NCI-H2107 treated with DMSO at 0.1 percent for 48 hours (cell line): ENCODE measurements at regions not wholly inside any gene's neighbourhood (a gene's known extent, or its start where the extent isn't known, plus 50 kb on each side); places are given as distances from the start of the nearest gene placed in this dataset.
"Not testable (repeated sequence)": the region's sequence is repeated elsewhere in the genome, so short reads cannot be mapped to it uniquely, and the experiment has no call there.

Source experiments
- DNase-seq: peaks from one replicate; lab custom pipeline; 2025; ENCODE audit not compliant: unreplicated experiment; lab: John Stamatoyannopoulos, UW

- no peak for DNase-seq
Measured at GRCh38 chr12:107144441-107144840, 51.1 kb upstream of the CRY1 start.

- DNase-seq = no peak
Measured at GRCh38 chr12:107144990-107145389, 51.6 kb upstream of the CRY1 start.

DNA sequence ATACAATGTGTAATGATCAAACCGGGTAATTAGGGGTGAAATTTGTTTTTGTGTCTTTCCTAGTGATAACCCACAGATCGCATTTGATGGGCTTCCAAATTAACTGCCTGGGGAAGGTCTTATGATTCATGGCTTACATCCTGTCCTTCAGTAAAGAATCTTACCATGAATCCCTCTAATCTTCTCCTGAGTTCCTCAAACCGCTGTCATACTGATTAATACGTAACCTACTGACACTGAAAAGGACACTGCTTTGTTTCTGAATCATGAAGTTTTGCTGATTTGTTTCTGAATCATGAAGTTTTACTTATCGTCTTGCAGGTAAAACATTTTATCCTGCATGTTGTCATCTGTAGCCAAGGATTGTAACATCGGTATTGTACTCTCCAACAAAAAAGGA, 52.0 kb upstream of the CRY1 start:
- no peak for DNase-seq

- no peak for DNase-seq
Measured at GRCh38 chr12:107148107-107148506, 54.8 kb upstream of the CRY1 start.

DNA sequence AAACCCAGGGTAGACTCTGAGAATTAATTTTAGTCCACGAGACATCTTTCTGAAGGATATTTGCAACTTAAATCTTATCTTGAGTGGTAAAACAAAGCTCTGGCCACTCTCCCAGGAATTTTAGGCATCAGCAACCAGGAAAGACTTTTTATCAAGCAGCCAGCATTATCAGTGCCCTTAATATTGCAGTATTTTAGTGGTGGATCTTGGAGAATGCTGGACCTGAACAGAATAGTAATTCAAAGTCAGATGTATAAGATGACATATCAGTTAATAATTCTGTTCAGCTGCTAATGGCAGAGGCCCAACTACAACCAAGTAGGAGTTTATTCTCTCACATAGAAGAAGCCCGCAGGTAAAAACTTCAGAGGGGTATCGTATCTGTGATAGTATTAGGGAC, 59.0 kb upstream of the CRY1 start:
- DNase-seq = no peak

DNA sequence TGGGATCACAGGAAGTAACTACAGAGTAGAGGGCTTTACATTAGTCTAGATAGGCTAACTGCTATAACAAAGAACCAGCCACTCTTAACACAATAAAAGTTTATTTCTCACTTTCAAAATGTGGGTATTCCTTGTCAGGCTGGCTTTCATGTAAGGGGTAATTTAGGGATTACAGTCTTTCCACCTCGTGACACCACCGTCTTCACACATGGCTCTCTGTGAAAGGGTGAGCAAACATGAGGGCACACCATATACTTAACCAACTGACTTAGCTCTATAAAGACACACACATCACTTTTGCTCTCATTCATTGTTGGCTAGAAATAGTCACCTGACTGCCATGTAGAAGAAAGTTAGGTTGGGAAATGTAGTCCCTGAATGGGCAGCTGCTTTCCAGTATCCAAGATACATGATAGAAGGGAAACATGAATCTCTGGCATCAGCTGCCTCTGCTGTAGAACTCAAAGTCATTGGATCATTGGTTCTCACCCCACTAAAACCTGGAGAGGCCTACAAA, 66.1 kb upstream of the CRY1 start:
- no peak for DNase-seq

DNA sequence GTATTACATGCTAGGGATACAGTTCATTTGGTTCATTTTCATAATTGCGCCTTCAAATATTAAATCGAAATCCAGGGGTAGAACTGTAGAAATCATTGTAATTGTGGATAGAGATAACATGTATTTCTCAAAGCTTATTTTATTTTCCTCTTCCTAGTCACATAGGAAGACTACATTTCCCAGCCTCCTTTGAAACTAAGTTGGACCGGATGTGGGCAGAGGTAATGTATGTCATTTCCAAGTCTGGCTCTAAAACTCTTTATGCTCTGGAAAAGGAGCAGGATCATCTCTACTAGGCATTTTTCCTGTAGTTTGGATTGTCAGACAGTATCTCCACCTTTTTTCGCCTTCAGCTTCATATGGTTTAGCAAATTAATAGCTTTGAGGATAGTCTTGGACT, 70.1 kb upstream of the CRY1 start:
- no peak for DNase-seq

GRCh38 chr12:107164392-107164791, 71.0 kb upstream of the CRY1 start:
- no peak for DNase-seq

DNA sequence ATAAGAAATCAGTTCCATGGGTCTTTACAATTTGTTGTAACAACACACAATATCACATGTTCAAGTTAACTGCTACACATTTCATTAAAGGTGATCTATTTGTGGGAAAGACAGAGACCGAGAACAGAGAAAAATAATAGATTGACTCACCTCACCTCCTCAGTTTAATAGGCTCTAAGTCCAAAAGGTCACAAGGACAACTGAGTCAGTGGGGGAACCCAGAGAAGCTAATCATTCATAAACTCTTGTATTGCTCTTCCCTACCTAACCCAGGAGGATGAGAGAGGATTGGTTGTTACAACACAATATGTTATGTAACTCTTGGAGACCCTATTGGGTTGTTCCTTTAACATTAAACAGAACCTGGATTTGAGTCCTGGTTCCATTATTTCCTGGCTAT, 72.2 kb upstream of the CRY1 start:
- no peak for DNase-seq

GRCh38 chr12:107167756-107168155, 74.4 kb upstream of the CRY1 start:
- DNase-seq = no peak

GRCh38 chr12:107169200-107169599, 75.9 kb upstream of the CRY1 start:
- no peak for DNase-seq

GRCh38 chr12:107178776-107179175, 85.4 kb upstream of the CRY1 start:
- DNase-seq = no peak

GRCh38 chr12:107179871-107180270, 86.5 kb upstream of the CRY1 start:
- DNase-seq = no peak

GRCh38 chr12:107180272-107180671, 86.9 kb upstream of the CRY1 start:
- DNase-seq = no peak

GRCh38 chr12:107184359-107184930, 91.1 kb upstream of the CRY1 start:
- no peak for DNase-seq

DNA sequence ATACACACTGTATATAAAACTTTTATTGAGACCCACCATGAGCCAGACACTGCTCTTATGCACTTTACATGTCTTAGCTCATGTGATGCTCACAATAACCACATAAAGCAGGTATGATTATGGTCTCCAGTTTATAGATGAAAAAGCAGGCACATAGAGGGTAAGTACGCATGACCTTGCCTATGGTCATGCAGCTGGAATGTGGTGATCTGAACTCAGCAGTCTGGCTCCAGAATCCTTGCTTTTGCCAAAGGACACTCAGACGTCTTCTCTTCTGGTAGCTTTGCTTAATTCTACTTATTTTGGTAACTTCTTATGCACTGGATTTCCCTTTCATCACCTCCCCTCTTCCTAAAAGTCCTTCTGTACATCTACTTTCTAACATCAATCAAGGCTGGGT, 103.3 kb upstream of the CRY1 start:
- DNase-seq = no peak

DNA sequence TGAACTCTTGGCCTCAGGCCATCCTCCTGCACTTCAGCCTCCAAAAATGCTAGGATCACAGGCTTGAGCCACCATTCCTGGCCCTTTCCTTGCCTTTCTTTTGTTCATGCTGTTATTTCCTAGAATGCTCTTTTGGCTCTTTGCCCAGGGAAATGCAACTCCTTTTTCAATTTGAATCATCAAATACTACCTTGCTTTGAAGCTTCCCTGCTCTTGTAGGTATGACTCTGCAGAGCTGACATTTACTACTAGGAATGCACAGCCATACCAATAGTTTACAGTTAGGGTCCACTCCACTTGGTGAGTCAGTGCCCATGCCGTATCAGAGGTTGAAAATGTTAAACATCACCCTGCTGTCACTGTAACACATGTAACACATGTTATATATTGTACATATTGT, 107.0 kb upstream of the CRY1 start:
- DNase-seq = peak; percentile 5

GRCh38 chr12:107207931-107208525, 114.7 kb upstream of the CRY1 start:
- no peak for DNase-seq

- DNase-seq = not testable (repeated sequence)
Measured at GRCh38 chr12:107209700-107210099, 116.4 kb upstream of the CRY1 start.

DNA sequence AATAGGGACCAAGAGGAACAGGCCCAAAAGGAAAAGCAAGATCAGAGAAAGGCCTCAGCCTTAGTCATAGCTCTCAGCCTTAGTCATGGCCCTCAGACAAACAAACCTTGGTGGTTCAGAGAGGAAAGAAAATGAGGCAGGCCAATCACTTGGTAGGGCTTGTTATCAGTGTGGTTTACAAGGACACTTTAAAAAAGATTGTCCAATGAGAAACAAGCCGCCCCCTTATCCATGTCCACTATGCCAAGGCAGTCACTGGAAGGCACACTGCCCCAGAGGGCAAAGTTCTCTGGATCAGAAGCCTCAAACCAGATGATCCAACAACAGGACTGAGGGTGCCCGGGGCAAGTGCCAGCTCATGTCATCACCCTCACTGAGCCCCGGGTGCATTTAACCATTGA, 121.0 kb upstream of the CRY1 start:
- not testable (repeated sequence) for DNase-seq

DNA sequence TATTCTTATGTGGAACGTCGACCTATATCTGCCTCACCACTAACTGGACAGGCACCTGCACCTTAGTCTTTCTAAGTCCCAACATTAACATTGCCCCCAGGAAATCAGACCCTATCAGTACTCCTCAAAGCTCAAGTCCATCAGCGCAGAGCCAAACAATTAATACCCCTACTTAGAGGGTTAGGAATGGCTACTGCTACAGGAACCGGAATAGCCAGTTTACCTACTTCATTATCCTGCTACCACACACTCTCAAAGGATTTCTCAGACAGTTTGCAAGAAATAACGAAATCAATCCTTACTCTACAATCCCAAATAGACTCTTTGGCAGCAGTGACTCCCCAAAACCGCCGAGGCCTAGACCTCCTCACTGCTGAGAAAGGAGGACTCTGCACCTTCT, 123.1 kb upstream of the CRY1 start:
- not testable (repeated sequence) for DNase-seq

GRCh38 chr12:107219301-107219700, 126.0 kb upstream of the CRY1 start:
- DNase-seq = no peak

- no peak for DNase-seq
Measured at GRCh38 chr12:107221913-107222312, 128.6 kb upstream of the CRY1 start.
